ENCODE measurements at regions not wholly inside any gene's neighbourhood (a gene's known extent, or its start where the extent isn't known, plus 50 kb on each side); places are given as distances from the start of the nearest gene placed in this dataset.
"Not testable (repeated sequence)": the region's sequence is repeated elsewhere in the genome, so short reads cannot be mapped to it uniquely, and the experiment has no call there.

- FAIRE-seq: no peak
- no peaks in the 10 kb centered on the region for H3K36me3 ChIP-seq (ENCODE audit: control insufficient read depth, insufficient read depth, low read length)
- DNase-seq (ENCODE audit: low read depth): peak; percentile 49
- TF ChIP-seq CTCF (IDR thresholded peaks at IDR 0.05; ENCODE audit: insufficient read depth, low read length, severe bottlenecking): no peak
- no peaks in the 10 kb centered on the region for H3K27me3 ChIP-seq (ENCODE audit: control insufficient read depth, insufficient read depth, low read length)
- H3K4me3 ChIP-seq (ENCODE audit: low read depth, low read length): no peak overlapping the region
Observed at GRCh38 chr14:22210026-22210425, 379.0 kb downstream of the DAD1 start.

- FAIRE-seq: peak; percentile 60
- no peaks in the 10 kb centered on the region for H3K36me3 ChIP-seq (ENCODE audit: control insufficient read depth, insufficient read depth, low read length)
- H3K4me3 ChIP-seq (ENCODE audit: low read depth, low read length): no peak overlapping the region
- no peak for TF ChIP-seq CTCF (IDR thresholded peaks at IDR 0.05; ENCODE audit: insufficient read depth, low read length, severe bottlenecking)
- no peaks in the 10 kb centered on the region for H3K27me3 ChIP-seq (ENCODE audit: control insufficient read depth, insufficient read depth, low read length)
- DNase-seq (ENCODE audit: low read depth): no peak
Observed at GRCh38 chr14:22203036-22203435, 386.0 kb downstream of the DAD1 start.

GRCh38 chr14:22202313-22202712, 386.7 kb downstream of the DAD1 start:
- Histone ChIP-seq H3K4me3 (ENCODE audit: low read depth, low read length) (no peak overlapping the region), H3K27me3 (ENCODE audit: control insufficient read depth, insufficient read depth, low read length) (no peaks in the 10 kb centered on the region), H3K36me3 (ENCODE audit: control insufficient read depth, insufficient read depth, low read length) (no peaks in the 10 kb centered on the region)
- DNase-seq (ENCODE audit: low read depth) (no peak), FAIRE-seq (no peak)
- no peak for TF ChIP-seq CTCF (IDR thresholded peaks at IDR 0.05; ENCODE audit: insufficient read depth, low read length, severe bottlenecking)

- Histone ChIP-seq H3K27me3 (ENCODE audit: control insufficient read depth, insufficient read depth, low read length) (no peaks in the 10 kb centered on the region), H3K36me3 (ENCODE audit: control insufficient read depth, insufficient read depth, low read length) (no peaks in the 10 kb centered on the region), H3K4me3 (ENCODE audit: low read depth, low read length) (no peak overlapping the region)
- peak; percentile 78 for TF ChIP-seq CTCF (IDR thresholded peaks at IDR 0.05; ENCODE audit: insufficient read depth, low read length, severe bottlenecking)
- DNase-seq (ENCODE audit: low read depth): peak; percentile 85
- FAIRE-seq: no peak
Observed at GRCh38 chr14:22200977-22201605, 387.9 kb downstream of the DAD1 start.

- H3K36me3 ChIP-seq (ENCODE audit: control insufficient read depth, insufficient read depth, low read length); H3K4me3 ChIP-seq (ENCODE audit: low read depth, low read length); H3K27me3 ChIP-seq (ENCODE audit: control insufficient read depth, insufficient read depth, low read length); FAIRE-seq; DNase-seq (ENCODE audit: low read depth): not testable (repeated sequence)
Observed at GRCh38 chr14:22200131-22200530, 388.9 kb downstream of the DAD1 start.

- peak; percentile 29 for DNase-seq (ENCODE audit: low read depth)
- no peaks in the 10 kb centered on the region for H3K36me3 ChIP-seq (ENCODE audit: control insufficient read depth, insufficient read depth, low read length)
- H3K4me3 ChIP-seq (ENCODE audit: low read depth, low read length): no peak overlapping the region
- no peaks in the 10 kb centered on the region for H3K27me3 ChIP-seq (ENCODE audit: control insufficient read depth, insufficient read depth, low read length)
- FAIRE-seq: no peak
- no peak for TF ChIP-seq CTCF (IDR thresholded peaks at IDR 0.05; ENCODE audit: insufficient read depth, low read length, severe bottlenecking)
Observed at GRCh38 chr14:22194664-22195063, 394.4 kb downstream of the DAD1 start.
